ENCODE measurements at regions not wholly inside any gene's neighbourhood (a gene's known extent, or its start where the extent isn't known, plus 50 kb on each side); places are given as distances from the start of the nearest gene placed in this dataset.

DNA sequence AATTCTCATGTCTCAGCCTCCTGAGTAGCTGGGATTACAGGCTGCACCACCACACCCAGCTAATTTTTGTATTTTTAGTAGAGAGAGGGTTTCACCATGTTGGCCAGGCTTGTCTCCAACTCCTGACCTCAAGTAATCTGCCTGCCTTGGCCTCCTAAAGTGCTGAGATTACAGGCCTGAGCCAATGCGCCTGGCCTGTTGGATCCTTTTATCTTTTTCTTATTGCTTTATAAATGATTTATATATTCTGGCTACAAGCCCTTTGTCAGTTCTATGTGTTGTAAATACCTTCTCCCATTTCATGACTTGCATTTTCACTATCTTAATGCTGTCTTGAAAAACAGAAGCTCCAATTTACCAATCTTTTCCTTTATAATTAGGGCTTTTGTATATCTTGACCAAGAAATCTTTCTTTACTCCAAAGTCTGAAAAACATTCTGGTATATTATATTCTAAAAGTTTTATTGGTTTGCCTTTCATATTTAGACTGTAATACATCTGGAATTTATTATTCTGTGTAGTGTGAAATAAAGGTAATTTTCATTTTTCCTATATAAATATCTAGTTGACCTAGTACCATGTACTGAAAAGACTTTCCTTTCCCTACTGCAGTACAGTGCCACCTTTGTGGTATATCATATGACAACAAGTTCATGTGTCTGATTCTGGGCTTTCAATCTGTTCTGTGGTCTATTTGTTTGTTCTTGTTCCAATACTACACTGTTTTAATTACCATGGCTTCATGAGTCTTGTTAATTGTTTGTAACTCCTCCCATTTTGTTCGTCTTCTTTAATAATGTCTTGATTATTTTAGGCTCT is 52.9 kb upstream of the RNU6-1 start:
- no peak for ATAC-seq

DNA sequence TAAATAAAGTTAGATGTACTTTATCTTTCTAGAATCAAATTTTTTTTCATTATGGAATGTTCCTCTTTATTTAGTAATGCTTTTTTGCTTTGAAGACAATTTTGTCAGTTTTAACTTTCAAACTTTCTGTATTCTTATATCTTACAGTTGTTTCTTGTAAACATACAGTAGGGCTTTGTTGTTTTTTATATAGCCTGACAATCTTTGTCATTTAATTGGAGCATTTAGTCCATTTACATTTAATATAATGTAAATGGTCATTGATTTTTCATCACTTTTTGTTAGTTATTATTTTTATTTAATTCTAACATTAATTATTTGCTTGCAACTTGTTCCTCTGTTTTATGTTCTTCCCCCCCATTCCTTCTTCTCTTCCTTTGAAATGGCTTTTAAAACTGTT is 55.4 kb upstream of the RNU6-1 start:
- ATAC-seq, result no peak
- H3K36me3 Mint-ChIP-seq, result peaks cover 0 to 7% (median 0%) of the 10 kb centered on the region in 3 donors

More for the DNA sequence above, 52.9 kb upstream of the RNU6-1 start:
- Mint-ChIP-seq H3K36me3 (peaks cover 0 to 7% (median 0%) of the 10 kb centered on the region in 3 donors), H3K27ac (no peak overlapping the region), H3K4me1 (no peaks in the 10 kb centered on the region), H3K9me3 (peaks cover 0 to 14% (median 3%) of the 10 kb centered on the region in 9 donors), H3K4me3 (no peak overlapping the region), H3K27me3 (peaks cover 11 to 26% (median 17%) of the 10 kb centered on the region in 5 donors)
- POLR2A ChIA-PET, result no interaction called here
- DNase-seq, result no peak

GRCh38 chr15:67897646-67898339 is 57.9 kb upstream of the RNU6-1 start:
- peaks cover 0 to 7% (median 0%) of the 10 kb centered on the region in 3 donors for H3K36me3 Mint-ChIP-seq
- no peak for ATAC-seq
- H3K27me3 Mint-ChIP-seq, result peaks cover 0 to 3% (median 0%) of the 10 kb centered on the region in 5 donors
- peaks cover 0 to 11% (median 3%) of the 10 kb centered on the region in 9 donors for H3K9me3 Mint-ChIP-seq
- H3K27ac Mint-ChIP-seq, result no peak overlapping the region
- no peaks in the 10 kb centered on the region for H3K4me1 Mint-ChIP-seq
- H3K4me3 Mint-ChIP-seq, result no peak overlapping the region
- no peak for DNase-seq
- POLR2A ChIA-PET, result no interaction called here

More for the DNA sequence above, 55.4 kb upstream of the RNU6-1 start:
- H3K9me3 Mint-ChIP-seq, result peaks cover 0 to 11% (median 3%) of the 10 kb centered on the region in 9 donors
- POLR2A ChIA-PET, result interaction anchor here (0.6 kb wide), 1 partner anchor 233 kb away, joined by 4 read pairs; no protein-coding TSS in a partner anchor
- no peak overlapping the region for H3K27ac Mint-ChIP-seq
- DNase-seq, result no peak
- H3K4me1 Mint-ChIP-seq, result no peaks in the 10 kb centered on the region
- no peak overlapping the region for H3K4me3 Mint-ChIP-seq
- H3K27me3 Mint-ChIP-seq, result peaks cover 3 to 11% (median 7%) of the 10 kb centered on the region in 5 donors

DNA sequence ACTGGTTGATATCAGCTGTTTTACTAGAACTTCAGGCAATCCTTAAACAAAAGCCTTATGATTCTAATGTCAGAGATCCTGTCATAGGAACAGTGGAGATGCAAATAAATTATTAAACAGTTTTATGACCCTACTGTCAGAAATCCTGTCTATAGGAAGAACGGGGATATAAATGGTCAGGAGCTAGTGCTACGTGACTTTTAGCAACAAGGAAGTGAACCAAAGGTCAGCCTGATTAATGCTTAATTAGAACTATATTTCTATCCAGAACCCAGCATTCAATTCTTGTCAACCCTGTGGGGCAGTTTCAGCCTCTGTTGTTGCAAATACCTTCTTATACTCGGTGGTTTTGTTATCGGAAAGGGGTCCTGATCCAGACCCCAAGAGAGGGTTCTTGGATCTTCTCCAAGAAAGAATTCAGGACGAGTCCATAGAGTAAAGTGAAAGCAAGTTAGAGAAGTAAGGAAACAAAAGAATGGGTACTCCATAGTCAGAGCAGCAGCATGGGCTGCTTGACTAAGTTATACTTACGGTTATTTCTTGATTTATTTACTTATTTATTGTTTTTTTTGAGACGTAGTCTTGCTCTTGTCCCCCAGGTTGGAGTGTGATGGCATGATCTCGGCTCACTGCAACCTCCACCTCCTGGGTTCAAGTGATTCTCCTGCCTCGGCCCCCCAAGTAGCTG is 59.9 kb upstream of the RNU6-1 start:
- ATAC-seq, result no peak
- peaks cover 0 to 6% (median 0%) of the 10 kb centered on the region in 3 donors for H3K36me3 Mint-ChIP-seq
- POLR2A ChIA-PET, result no interaction called here
- no peak overlapping the region for H3K27ac Mint-ChIP-seq
- no peak for DNase-seq
- H3K27me3 Mint-ChIP-seq, result peaks cover 0 to 3% (median 0%) of the 10 kb centered on the region in 5 donors
- no peak overlapping the region for H3K4me3 Mint-ChIP-seq
- H3K4me1 Mint-ChIP-seq, result no peaks in the 10 kb centered on the region
- peaks cover 0 to 11% (median 3%) of the 10 kb centered on the region in 9 donors for H3K9me3 Mint-ChIP-seq

DNA sequence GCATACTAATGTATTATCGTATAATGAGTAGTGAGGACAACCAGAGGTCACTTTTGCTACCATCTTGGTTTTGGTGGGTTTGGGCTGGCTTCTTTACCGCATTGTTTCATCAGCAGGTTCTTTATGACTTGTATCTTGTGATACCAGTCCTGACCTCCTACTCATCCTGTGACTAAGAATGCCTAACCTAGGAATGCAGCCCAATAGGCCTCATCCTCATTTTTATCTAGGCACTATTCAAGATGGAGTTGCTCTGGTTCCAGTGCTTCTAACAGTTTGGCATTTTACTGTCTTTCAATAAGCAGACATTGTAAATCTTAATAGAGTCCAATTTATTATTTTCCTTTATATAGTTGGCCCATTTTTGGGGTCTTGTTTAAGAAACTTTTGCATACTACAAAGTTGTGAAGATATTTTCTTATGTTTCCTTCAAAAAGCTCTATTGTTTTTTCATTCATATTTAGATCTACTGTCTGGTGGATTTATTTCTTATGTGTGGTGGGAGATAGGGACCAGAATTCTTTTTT is 60.8 kb upstream of the RNU6-1 start:
- POLR2A ChIA-PET, result no interaction called here
- Mint-ChIP-seq H3K36me3 (peaks cover 0 to 2% (median 0%) of the 10 kb centered on the region in 3 donors), H3K27ac (no peak overlapping the region)

DNA sequence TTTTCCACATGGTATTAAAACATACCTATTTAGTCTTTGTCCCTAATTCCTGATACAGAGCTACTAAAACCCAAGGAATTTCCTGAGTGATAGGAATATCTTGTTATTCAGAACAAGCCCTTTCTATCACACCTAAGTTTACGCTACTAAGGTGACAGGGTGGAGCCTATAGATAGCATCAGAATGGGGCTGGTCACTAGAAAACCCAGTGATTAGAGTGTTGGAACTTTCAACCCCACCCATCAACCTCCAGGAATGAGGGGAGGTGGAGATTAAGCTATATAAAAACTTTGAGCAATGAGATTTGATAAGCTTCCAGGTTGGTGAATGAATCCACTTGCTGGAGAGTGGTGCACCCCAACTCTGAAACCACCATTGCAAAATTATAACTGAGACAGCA is 62.1 kb upstream of the RNU6-1 start:
- no peak for DNase-seq
- H3K27me3 Mint-ChIP-seq, result peaks cover 0 to 6% (median 1%) of the 10 kb centered on the region in 5 donors
- H3K4me1 Mint-ChIP-seq, result peaks cover 0 to 1% (median 0%) of the 10 kb centered on the region in 4 donors
- no peak overlapping the region for H3K4me3 Mint-ChIP-seq
- ATAC-seq, result no peak
- no peaks in the 10 kb centered on the region for H3K36me3 Mint-ChIP-seq
- H3K27ac Mint-ChIP-seq, result peak overlapping the region in 1 of 10 donors; percentile 20
- no peaks in the 10 kb centered on the region for H3K9me3 Mint-ChIP-seq
- POLR2A ChIA-PET, result interaction anchor here (0.7 kb wide), 1 partner anchor 12 kb away, joined by 3 read pairs; no protein-coding TSS in a partner anchor

More for the DNA sequence above, 60.8 kb upstream of the RNU6-1 start:
- H3K27me3 Mint-ChIP-seq, result peaks cover 0 to 2% (median 0%) of the 10 kb centered on the region in 5 donors
- no peaks in the 10 kb centered on the region for H3K4me1 Mint-ChIP-seq
- H3K9me3 Mint-ChIP-seq, result peaks cover 0 to 4% (median under 1%) of the 10 kb centered on the region in 9 donors
- DNase-seq (no peak), ATAC-seq (no peak)
- no peak overlapping the region for H3K4me3 Mint-ChIP-seq

DNA sequence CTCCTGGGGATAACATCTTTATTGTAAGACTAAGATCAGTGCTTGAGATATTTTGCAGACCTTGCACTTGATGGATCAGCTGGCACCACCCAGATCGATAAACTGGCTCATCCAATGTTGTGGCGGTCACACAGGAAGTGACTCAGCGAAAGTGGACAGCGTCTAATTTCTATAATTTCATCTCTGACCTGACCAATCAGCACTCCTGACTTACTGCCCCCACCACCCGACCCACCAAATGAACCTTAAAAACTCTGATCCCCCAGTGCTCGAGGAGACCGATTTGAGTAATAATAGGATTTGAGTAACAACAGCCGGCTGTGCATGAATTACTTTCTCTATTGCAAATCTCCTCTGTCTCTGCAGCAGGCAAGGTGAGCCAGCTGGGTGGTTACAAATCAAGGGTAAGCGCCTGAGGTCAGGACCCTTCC is 62.7 kb upstream of the RNU6-1 start:
- Mint-ChIP-seq H3K27me3 (peaks cover 0 to 10% (median 1%) of the 10 kb centered on the region in 5 donors), H3K27ac (no peak overlapping the region), H3K4me1 (peaks cover 0 to 1% (median 0%) of the 10 kb centered on the region in 4 donors), H3K9me3 (no peaks in the 10 kb centered on the region), H3K4me3 (no peak overlapping the region), H3K36me3 (no peaks in the 10 kb centered on the region)
- POLR2A ChIA-PET, result interaction anchor here (0.7 kb wide), 1 partner anchor 12 kb away, joined by 3 read pairs; no protein-coding TSS in a partner anchor
- DNase-seq, result no peak
- no peak for ATAC-seq

- Mint-ChIP-seq H3K36me3 (peaks cover 0 to 7% (median 0%) of the 10 kb centered on the region in 3 donors), H3K4me1 (peaks cover 0 to 1% (median 0%) of the 10 kb centered on the region in 4 donors), H3K27ac (no peak overlapping the region), H3K27me3 (peaks cover 0 to 10% (median 5%) of the 10 kb centered on the region in 5 donors), H3K4me3 (no peak overlapping the region), H3K9me3 (peaks cover 0 to 3% (median 0%) of the 10 kb centered on the region in 9 donors)
- POLR2A ChIA-PET, result no interaction called here
- DNase-seq, result no peak
- no peak for ATAC-seq
Observed at GRCh38 chr15:67903708-67904107, 63.9 kb upstream of the RNU6-1 start.

GRCh38 chr15:67905628-67906027 is 65.8 kb upstream of the RNU6-1 start:
- no peak for ATAC-seq

GRCh38 chr15:67906382-67906781 is 66.5 kb upstream of the RNU6-1 start:
- Mint-ChIP-seq H3K4me3 (no peak overlapping the region), H3K27me3 (peaks cover 0 to 10% (median 5%) of the 10 kb centered on the region in 5 donors), H3K9me3 (peaks cover 0 to 28% (median 13%) of the 10 kb centered on the region in 9 donors), H3K4me1 (peaks cover 0 to 1% (median 0%) of the 10 kb centered on the region in 4 donors), H3K36me3 (peaks cover 0 to 23% (median 10%) of the 10 kb centered on the region in 3 donors), H3K27ac (no peak overlapping the region)
- no peak for DNase-seq
- POLR2A ChIA-PET, result no interaction called here
- no peak for ATAC-seq

More at GRCh38 chr15:67905628-67906027, 65.8 kb upstream of the RNU6-1 start:
- Mint-ChIP-seq H3K4me3 (no peak overlapping the region), H3K9me3 (peaks cover 0 to 20% (median 11%) of the 10 kb centered on the region in 9 donors), H3K27ac (no peak overlapping the region), H3K36me3 (peaks cover 0 to 17% (median 8%) of the 10 kb centered on the region in 3 donors), H3K4me1 (peaks cover 0 to 1% (median 0%) of the 10 kb centered on the region in 4 donors), H3K27me3 (peaks cover 0 to 10% (median 5%) of the 10 kb centered on the region in 5 donors)
- POLR2A ChIA-PET, result no interaction called here
- no peak for DNase-seq

DNA sequence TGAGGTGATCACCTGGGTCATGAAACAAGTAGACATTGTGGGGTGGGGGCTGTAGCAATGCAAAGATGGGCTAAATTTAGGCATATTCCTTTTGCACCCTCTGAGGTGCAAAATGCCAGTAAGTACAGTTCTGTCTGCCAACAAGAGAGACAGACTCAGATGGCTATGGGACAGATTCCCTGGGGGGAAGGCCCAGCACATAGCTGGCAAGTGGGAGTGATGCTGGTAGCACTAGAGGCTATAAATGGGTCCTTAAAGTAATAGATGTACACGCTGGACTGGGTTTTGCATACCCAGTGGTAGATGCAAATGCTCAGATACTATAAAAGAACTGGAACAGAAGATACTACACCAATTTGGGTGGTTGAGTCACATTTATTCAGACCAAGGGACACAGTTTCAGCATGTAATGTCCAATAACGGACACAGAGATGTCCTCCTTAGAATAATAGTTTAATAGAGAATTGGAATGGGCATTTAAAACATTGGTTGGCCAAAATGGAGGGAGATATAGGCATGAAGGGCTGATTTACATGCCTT is 67.4 kb upstream of the RNU6-1 start:
- Mint-ChIP-seq H3K4me1 (peaks cover 0 to 1% (median 0%) of the 10 kb centered on the region in 4 donors), H3K36me3 (peaks cover 0 to 27% (median 10%) of the 10 kb centered on the region in 3 donors), H3K4me3 (no peak overlapping the region), H3K9me3 (peaks cover 0 to 34% (median 13%) of the 10 kb centered on the region in 9 donors), H3K27ac (no peak overlapping the region), H3K27me3 (peaks cover 0 to 10% (median 5%) of the 10 kb centered on the region in 5 donors)
- POLR2A ChIA-PET, result no interaction called here
- DNase-seq (no peak), ATAC-seq (no peak)

- H3K9me3 Mint-ChIP-seq, result peaks cover 0 to 34% (median 13%) of the 10 kb centered on the region in 9 donors
- POLR2A ChIA-PET, result no interaction called here
- H3K4me1 Mint-ChIP-seq, result peaks cover 0 to 1% (median 0%) of the 10 kb centered on the region in 4 donors
- no peak for ATAC-seq
- DNase-seq, result no peak
- H3K36me3 Mint-ChIP-seq, result peaks cover 0 to 27% (median 10%) of the 10 kb centered on the region in 3 donors
- no peak overlapping the region for H3K4me3 Mint-ChIP-seq
- no peak overlapping the region for H3K27ac Mint-ChIP-seq
- peaks cover 0 to 10% (median 6%) of the 10 kb centered on the region in 5 donors for H3K27me3 Mint-ChIP-seq
Observed at GRCh38 chr15:67908756-67909155, 68.9 kb upstream of the RNU6-1 start.

Data from naive thymus-derived CD8-positive, alpha-beta T cell (primary cell).